ENCODE measurements at regions not wholly inside any gene's neighbourhood (a gene's known extent, or its start where the extent isn't known, plus 50 kb on each side); places are given as distances from the start of the nearest gene placed in this dataset.

DNA sequence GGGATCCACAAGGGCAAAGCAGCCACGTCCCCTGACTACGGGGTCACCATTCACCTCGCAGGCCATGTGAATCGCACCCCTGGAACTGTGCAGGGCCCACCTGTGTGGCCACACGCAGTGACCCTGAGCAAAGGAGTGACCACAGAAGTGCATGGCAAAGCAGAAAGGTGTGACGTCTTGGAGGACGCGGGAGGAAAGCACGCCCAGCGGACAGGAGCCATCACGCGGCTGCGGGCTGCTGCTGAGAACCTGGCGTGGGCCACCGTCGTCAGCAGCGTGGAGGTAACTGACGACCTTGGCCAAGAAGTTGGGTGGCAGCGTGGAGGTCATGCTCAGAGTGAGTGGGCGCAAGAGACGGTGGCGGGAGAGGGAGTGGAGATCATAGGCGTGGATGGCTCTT, 76.7 kb upstream of the C1orf174 start:
- TF ChIP-seq YY1 (IDR thresholded peaks at IDR 0.05; ENCODE audit: insufficient read depth, insufficient read length) = no peak
- no peak for TF ChIP-seq SUZ12 (IDR thresholded peaks at IDR 0.05; ENCODE audit: extremely low read depth, insufficient read depth, insufficient read length)
- no peak for TF ChIP-seq ZNF274 (IDR thresholded peaks at IDR 0.05; ENCODE audit: low read depth, low read length)

All from NT2/D1 (cell line).